ENCODE measurements at regions not wholly inside any gene's neighbourhood (a gene's known extent, or its start where the extent isn't known, plus 50 kb on each side); places are given as distances from the start of the nearest gene placed in this dataset.

- no peak overlapping the region for H3K4me3 Mint-ChIP-seq
- no peaks in the 10 kb centered on the region for H3K36me3 Mint-ChIP-seq (ENCODE audit: low read depth)
- H3K27ac Mint-ChIP-seq: no peak overlapping the region
- no peak for DNase-seq
- ATAC-seq: no peak
- H3K9me3 Mint-ChIP-seq: no peaks in the 10 kb centered on the region
- no peaks in the 10 kb centered on the region for H3K4me1 Mint-ChIP-seq
- H3K27me3 Mint-ChIP-seq: peaks cover 4% of the 10 kb centered on the region
Measured at GRCh38 chr7:67380326-67380725, 383.7 kb downstream of the TYW1 start.

- Mint-ChIP-seq H3K9me3 (no peaks in the 10 kb centered on the region), H3K27me3 (peaks cover 4% of the 10 kb centered on the region), H3K27ac (no peak overlapping the region), H3K36me3 (ENCODE audit: low read depth) (no peaks in the 10 kb centered on the region), H3K4me1 (no peaks in the 10 kb centered on the region), H3K4me3 (no peak overlapping the region)
- ATAC-seq (no peak), DNase-seq (no peak)
Measured at GRCh38 chr7:67380858-67381257, 384.2 kb downstream of the TYW1 start.

GRCh38 chr7:67387851-67388250 lies 391.2 kb downstream of the TYW1 start:
- no peaks in the 10 kb centered on the region for H3K27me3 Mint-ChIP-seq
- H3K4me1 Mint-ChIP-seq: no peaks in the 10 kb centered on the region
- H3K27ac Mint-ChIP-seq: no peak overlapping the region
- ATAC-seq (no peak), DNase-seq (no peak)
- H3K4me3 Mint-ChIP-seq: no peak overlapping the region
- no peaks in the 10 kb centered on the region for H3K36me3 Mint-ChIP-seq (ENCODE audit: low read depth)
- H3K9me3 Mint-ChIP-seq: no peaks in the 10 kb centered on the region

- H3K27ac Mint-ChIP-seq: no peak overlapping the region
- ATAC-seq: no peak
- H3K4me3 Mint-ChIP-seq: no peak overlapping the region
- no peaks in the 10 kb centered on the region for H3K9me3 Mint-ChIP-seq
- H3K4me1 Mint-ChIP-seq: no peaks in the 10 kb centered on the region
- no peak for DNase-seq
- no peaks in the 10 kb centered on the region for H3K36me3 Mint-ChIP-seq (ENCODE audit: low read depth)
- H3K27me3 Mint-ChIP-seq: no peaks in the 10 kb centered on the region
Measured at GRCh38 chr7:67391168-67391567, 394.5 kb downstream of the TYW1 start.

GRCh38 chr7:67392596-67393438 lies 396.2 kb downstream of the TYW1 start:
- Mint-ChIP-seq H3K27ac (no peak overlapping the region), H3K36me3 (ENCODE audit: low read depth) (no peaks in the 10 kb centered on the region), H3K4me1 (no peaks in the 10 kb centered on the region), H3K27me3 (no peaks in the 10 kb centered on the region), H3K9me3 (no peaks in the 10 kb centered on the region), H3K4me3 (no peak overlapping the region)
- no peak for DNase-seq
- no peak for ATAC-seq

- Mint-ChIP-seq H3K4me1 (no peaks in the 10 kb centered on the region), H3K36me3 (ENCODE audit: low read depth) (no peaks in the 10 kb centered on the region), H3K27me3 (no peaks in the 10 kb centered on the region), H3K9me3 (no peaks in the 10 kb centered on the region), H3K4me3 (no peak overlapping the region), H3K27ac (no peak overlapping the region)
- ATAC-seq (no peak), DNase-seq (no peak)
Measured at GRCh38 chr7:67393903-67394302, 397.3 kb downstream of the TYW1 start.

- Mint-ChIP-seq H3K4me3 (no peak overlapping the region), H3K36me3 (ENCODE audit: low read depth) (no peaks in the 10 kb centered on the region), H3K9me3 (peaks cover 11% of the 10 kb centered on the region), H3K27me3 (no peaks in the 10 kb centered on the region), H3K4me1 (no peaks in the 10 kb centered on the region), H3K27ac (no peak overlapping the region)
- ATAC-seq (no peak), DNase-seq (no peak)
Measured at GRCh38 chr7:67398916-67399315, 402.3 kb downstream of the TYW1 start.

- Mint-ChIP-seq H3K27ac (no peak overlapping the region), H3K36me3 (ENCODE audit: low read depth) (no peaks in the 10 kb centered on the region), H3K4me1 (no peaks in the 10 kb centered on the region), H3K9me3 (peaks cover 11% of the 10 kb centered on the region), H3K27me3 (no peaks in the 10 kb centered on the region), H3K4me3 (no peak overlapping the region)
- ATAC-seq (no peak), DNase-seq (no peak)
Measured at GRCh38 chr7:67401492-67401891, 404.9 kb downstream of the TYW1 start.

- Mint-ChIP-seq H3K36me3 (ENCODE audit: low read depth) (no peaks in the 10 kb centered on the region), H3K4me1 (no peaks in the 10 kb centered on the region)
- no peak for ATAC-seq
Measured at GRCh38 chr7:67402280-67402679, 405.6 kb downstream of the TYW1 start.

GRCh38 chr7:67406976-67407375 lies 410.3 kb downstream of the TYW1 start:
- Mint-ChIP-seq H3K4me3 (no peak overlapping the region), H3K27ac (no peak overlapping the region), H3K9me3 (peaks cover 8% of the 10 kb centered on the region), H3K36me3 (ENCODE audit: low read depth) (no peaks in the 10 kb centered on the region), H3K4me1 (no peaks in the 10 kb centered on the region), H3K27me3 (no peaks in the 10 kb centered on the region)
- no peak for ATAC-seq
- no peak for DNase-seq

More at GRCh38 chr7:67402280-67402679, 405.6 kb downstream of the TYW1 start:
- Mint-ChIP-seq H3K4me3 (no peak overlapping the region), H3K9me3 (peaks cover 11% of the 10 kb centered on the region), H3K27ac (no peak overlapping the region), H3K27me3 (no peaks in the 10 kb centered on the region)
- no peak for DNase-seq

GRCh38 chr7:67407392-67408071 lies 410.9 kb downstream of the TYW1 start:
- no peak overlapping the region for H3K27ac Mint-ChIP-seq
- H3K9me3 Mint-ChIP-seq: peaks cover 8% of the 10 kb centered on the region
- ATAC-seq (no peak), DNase-seq (no peak)
- H3K4me3 Mint-ChIP-seq: no peak overlapping the region
- no peaks in the 10 kb centered on the region for H3K36me3 Mint-ChIP-seq (ENCODE audit: low read depth)
- H3K4me1 Mint-ChIP-seq: no peaks in the 10 kb centered on the region
- H3K27me3 Mint-ChIP-seq: no peaks in the 10 kb centered on the region

- no peak for ATAC-seq
- no peak for DNase-seq
- Mint-ChIP-seq H3K36me3 (ENCODE audit: low read depth) (no peaks in the 10 kb centered on the region), H3K4me3 (no peak overlapping the region), H3K4me1 (no peaks in the 10 kb centered on the region), H3K9me3 (peaks cover 5% of the 10 kb centered on the region), H3K27ac (no peak overlapping the region), H3K27me3 (peaks cover 3% of the 10 kb centered on the region)
Measured at GRCh38 chr7:67408109-67408508, 411.5 kb downstream of the TYW1 start.

GRCh38 chr7:67413670-67414069 lies 417.0 kb downstream of the TYW1 start:
- Mint-ChIP-seq H3K9me3 (peaks cover 3% of the 10 kb centered on the region), H3K4me1 (no peaks in the 10 kb centered on the region), H3K36me3 (ENCODE audit: low read depth) (no peaks in the 10 kb centered on the region), H3K27ac (no peak overlapping the region), H3K27me3 (peaks cover 3% of the 10 kb centered on the region), H3K4me3 (no peak overlapping the region)
- ATAC-seq (no peak), DNase-seq (no peak)

- Mint-ChIP-seq H3K27ac (no peak overlapping the region), H3K27me3 (peaks cover 3% of the 10 kb centered on the region), H3K36me3 (ENCODE audit: low read depth) (no peaks in the 10 kb centered on the region), H3K4me1 (no peaks in the 10 kb centered on the region), H3K9me3 (peaks cover 8% of the 10 kb centered on the region), H3K4me3 (no peak overlapping the region)
- ATAC-seq: no peak
- DNase-seq: no peak
Measured at GRCh38 chr7:67414858-67415257, 418.2 kb downstream of the TYW1 start.

- H3K27ac Mint-ChIP-seq: no peak overlapping the region
- H3K4me3 Mint-ChIP-seq: no peak overlapping the region
- H3K27me3 Mint-ChIP-seq: no peaks in the 10 kb centered on the region
- no peaks in the 10 kb centered on the region for H3K36me3 Mint-ChIP-seq (ENCODE audit: low read depth)
- no peaks in the 10 kb centered on the region for H3K4me1 Mint-ChIP-seq
- ATAC-seq: no peak
- no peak for DNase-seq
- peaks cover 5% of the 10 kb centered on the region for H3K9me3 Mint-ChIP-seq
Measured at GRCh38 chr7:67422601-67423000, 426.0 kb downstream of the TYW1 start.
